RCC 7860 (cell line): ENCODE measurements at regions not wholly inside any gene's neighbourhood (a gene's known extent, or its start where the extent isn't known, plus 50 kb on each side); places are given as distances from the start of the nearest gene placed in this dataset.

Experiments used
- DNase-seq: peaks from one replicate; pipeline ENCODE4 v3.0.0-alpha.2; 2015; ENCODE audit warnings: low spot score
- FAIRE-seq: peaks from 2 replicates; lab custom pipeline; 2012; peaks lifted over from hg19 to GRCh38; lab: Jason Lieb, UNC

DNA sequence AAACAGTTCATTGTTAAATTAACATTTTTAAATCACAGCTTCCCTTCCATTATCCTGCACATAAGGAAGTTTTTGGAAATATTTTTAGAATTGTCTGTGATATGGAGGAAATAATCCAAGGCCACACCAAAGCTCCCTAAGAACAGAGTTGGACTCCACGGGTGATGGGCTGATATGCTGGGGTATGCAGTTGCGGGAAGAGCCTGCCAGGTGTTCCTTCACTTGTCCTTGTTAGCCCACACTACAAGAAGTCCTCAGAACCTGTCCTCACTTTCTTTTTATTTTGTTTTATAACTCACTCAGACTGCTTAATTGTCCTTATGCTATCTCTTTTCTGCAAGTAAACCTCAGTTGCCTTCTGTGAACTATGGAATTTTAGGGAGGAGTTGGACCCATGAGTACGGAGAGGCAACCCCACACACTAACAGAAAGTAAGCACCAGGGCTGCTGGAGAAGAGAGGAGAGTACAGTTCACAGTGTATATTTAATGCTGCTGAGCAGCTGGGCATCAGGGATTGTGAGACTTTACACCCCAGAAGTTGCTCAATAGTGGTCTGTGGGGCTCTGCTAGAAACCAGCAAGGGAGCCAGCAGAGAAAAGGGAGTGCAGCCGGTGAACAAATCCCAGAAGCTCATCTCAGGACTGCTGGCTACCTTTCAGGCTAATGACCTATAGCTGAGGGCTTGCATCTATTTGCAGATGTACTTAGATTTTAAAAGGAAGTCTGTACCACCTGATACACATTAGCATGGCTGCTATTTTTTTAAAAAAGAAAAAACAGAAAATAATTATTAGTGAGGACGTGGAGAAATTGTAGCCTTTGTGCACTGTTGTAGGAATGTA, 64.6 kb upstream of the FOXN2 start:
- no peak for FAIRE-seq
- DNase-seq = no peak

DNA sequence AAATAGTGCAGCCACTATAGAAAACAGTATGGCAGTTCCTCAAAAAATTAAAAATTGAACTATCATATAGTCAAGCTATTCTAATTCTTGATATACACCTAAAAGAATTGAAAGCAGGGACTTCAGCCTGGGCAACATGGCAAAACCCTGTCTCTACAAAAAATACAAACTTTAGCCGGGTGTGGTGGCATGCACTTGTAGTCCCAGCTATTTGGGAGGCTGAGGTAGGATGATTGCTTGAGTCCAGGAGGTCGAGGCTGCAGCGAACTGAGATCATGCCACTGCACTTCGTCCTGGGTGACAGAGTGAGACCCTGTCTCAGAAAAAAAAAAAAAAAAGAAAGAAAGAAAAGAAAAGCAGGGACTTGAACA, 64.0 kb upstream of the FOXN2 start:
- no peak for FAIRE-seq
- no peak for DNase-seq

DNA sequence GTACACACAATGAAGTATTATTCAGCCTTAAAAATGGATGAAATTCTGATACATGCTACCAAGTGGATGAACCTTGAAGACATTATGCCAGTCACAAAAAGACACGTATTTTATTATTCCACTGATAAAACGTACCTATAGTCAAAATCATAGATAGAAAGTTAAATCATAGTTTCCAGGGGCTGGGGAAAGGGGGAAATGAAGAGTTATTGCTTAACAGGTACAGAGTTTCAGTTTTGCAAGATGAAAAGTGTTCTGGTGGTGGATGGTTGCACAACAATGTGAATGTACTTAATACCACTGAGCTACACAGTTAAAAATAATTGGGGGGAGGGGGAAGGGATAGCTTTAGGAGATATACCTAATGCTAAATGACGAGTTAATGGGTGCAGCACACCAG, 63.5 kb upstream of the FOXN2 start:
- DNase-seq (no peak), FAIRE-seq (no peak)

DNA sequence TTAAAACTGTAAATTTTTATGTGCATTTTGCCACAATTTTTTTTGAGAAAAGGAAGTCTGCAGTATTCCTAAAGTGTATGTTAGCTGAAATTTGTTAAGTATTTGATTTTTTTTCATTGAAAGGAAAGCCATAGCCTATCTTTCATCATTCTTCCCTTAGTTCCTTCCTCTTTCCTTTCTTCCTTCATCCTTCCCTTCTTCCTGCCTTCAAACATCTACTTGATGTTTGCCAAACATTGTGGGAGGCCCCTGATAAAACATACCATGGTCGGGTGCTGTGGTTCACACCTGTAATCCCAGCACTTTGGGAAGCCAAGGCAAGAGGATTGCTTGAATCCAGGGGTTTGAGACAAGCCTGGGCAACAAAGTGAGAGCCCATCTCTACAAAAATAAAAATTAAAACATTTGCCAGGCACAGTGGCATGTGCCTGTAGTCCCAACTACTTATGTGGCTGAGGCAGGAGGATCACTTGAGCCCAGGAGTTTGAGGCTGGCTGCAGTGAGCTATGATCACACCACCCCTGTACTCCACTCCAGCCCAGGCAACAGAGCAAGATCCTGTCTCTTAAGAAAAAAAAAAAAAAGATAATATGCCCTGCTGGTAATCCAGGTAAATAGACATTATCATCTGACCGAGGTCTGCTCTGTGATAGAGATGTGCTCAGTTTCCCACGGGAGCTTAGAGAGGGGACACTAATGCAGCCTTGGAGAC, 62.9 kb upstream of the FOXN2 start:
- no peak for DNase-seq

DNA sequence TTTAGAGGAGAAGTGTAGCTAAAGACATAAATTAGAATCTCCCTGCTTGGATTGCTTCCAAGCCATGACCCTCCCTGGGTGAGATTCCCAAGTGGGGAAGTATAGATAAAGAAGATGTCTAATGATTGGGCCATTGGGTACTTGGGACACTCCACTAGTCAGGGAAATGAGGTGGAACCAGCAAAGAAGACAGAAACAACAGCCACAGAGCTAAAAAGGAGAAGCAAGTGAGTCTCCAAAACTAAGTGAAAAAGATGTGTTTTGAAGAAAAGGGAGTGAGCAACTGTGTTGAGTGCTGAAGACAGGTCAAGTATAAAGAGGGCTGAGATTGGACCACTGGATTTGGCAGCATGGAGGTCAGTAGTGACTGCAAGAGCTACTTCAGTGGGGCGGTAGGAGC, 61.2 kb upstream of the FOXN2 start:
- no peak for DNase-seq
- no peak for FAIRE-seq

More for the DNA sequence above, 62.9 kb upstream of the FOXN2 start:
- FAIRE-seq = no peak

DNA sequence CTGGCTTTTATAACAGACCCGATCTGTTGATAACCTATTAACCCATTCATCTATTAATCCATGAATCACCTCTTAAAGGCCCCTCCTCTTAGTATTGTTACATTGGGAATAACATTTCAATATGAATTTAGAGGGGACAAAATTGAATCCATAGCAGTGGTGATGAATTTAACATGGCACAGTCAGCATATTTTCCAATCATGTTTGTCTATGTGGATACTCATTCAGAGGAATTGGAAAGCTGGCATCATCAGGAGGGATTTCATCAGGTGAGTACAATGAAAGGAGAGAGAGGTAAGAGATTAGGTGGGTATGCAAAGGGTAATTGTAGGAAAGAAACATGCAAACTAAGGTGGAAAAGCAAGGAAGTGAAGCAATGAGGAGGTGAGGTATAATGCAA, 59.6 kb upstream of the FOXN2 start:
- FAIRE-seq (no peak), DNase-seq (no peak)

DNA sequence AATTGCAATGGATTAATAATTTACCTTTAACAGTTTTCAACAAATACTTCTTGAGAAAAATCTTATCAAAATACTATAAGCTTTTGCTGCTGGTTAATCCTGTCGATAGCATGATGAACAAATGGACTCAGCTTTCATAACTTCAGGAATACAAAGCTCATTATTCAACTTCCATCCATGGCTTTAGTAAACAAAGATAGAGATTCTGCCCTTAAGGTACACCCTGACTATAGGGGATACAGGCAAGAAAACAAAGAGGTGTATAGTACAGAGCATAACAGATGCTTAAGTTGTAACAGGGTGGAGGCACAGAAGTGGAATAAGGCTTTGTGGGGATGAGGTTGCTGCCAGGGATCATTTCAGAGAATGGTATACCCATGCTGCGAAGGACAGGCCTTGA, 57.0 kb upstream of the FOXN2 start:
- FAIRE-seq = no peak
- no peak for DNase-seq

DNA sequence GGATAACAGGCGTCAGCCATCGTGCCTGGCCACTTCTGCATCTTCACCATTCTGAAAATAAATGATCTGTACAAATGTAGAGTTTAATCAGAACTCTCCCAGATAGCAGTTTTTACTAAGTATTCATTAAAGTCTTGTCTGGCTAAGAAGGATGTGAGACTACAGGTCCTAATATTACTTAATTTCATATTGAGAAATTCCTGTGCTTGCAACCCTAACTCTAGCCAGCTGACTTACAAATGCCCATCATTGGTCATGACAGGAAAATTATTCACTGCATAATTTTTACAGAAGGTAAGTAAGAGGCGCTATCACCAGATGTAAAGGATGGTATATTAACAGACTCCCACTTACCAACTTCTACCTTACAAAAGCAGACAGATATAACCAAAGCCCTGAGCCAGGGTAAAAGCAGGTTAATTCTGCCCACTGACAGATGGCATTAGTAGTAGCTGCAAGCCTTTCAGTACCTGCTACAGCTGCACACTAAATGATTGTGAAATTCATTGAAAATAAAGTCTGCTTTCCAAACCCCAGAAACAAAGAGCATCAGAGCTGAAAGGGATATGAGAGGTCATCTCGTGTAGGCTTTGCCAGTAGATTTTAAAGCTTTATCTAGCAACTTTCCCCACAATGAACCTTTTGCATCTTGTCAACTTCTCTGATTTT, 55.9 kb upstream of the FOXN2 start:
- no peak for DNase-seq

DNA sequence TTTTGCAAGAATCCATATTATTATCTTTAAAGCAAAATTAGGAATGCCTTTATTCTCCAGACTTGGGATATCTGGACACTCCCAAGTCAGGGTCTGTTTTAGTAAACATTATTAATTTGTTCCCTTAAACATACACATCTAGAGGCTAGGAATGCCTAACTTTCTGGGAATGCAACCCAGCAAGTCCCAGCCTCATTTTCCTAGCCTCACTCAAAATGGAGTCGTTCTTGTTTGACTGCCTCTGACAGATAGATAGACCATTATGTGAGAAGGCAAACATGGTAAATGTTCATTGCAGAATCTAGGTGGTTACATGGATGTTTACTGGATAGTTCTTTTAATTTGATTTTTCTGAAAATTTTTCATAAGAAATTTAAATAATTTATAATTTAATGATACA, 54.7 kb upstream of the FOXN2 start:
- FAIRE-seq = no peak
- DNase-seq = no peak

More for the DNA sequence above, 55.9 kb upstream of the FOXN2 start:
- no peak for FAIRE-seq

DNA sequence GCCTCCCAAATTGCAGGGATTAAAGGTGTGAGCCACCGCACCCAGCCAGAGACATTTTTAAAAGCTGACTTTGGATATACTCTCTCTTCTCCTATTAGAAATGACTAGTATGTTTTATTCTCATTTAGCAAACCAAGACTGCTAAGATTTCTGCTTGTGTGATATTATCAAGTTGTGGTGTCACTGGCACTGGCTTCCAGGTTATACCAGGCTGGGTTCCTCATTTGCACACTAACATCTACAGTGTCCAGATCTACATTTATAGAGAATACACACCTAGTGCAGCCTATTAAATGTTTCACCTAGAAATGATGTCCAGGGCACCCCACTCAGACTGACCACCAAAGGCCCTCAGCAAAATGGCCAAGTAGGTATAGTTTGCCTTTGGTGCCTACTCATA, 49.9 kb upstream of the FOXN2 start:
- FAIRE-seq (no peak), DNase-seq (no peak)
